MM.1S (cell line): ENCODE measurements at regions not wholly inside any gene's neighbourhood (a gene's known extent, or its start where the extent isn't known, plus 50 kb on each side); places are given as distances from the start of the nearest gene placed in this dataset.

ENCODE experiments used
- DNase-seq: peaks from one replicate; pipeline ENCODE4 v3.0.0-alpha.2; 2015
- H2AFZ ChIP-seq: fragments of 300-600 bp; sonication (generic); 2 replicates; pipeline ENCODE4 v1.6.0; 2016; ENCODE audit warnings: antibody characterized with exemption, low read length
- H3F3A ChIP-seq: fragments of 300-600 bp; sonication (generic); 2 replicates; pipeline ENCODE4 v1.6.1; 2016; ENCODE audit warnings: mild to moderate bottlenecking, antibody characterized with exemption, low read length, moderate library complexity, mixed read lengths; ENCODE audit not compliant: insufficient read depth
- H3K27ac ChIP-seq: fragments of 300-600 bp; sonication (generic); 2 replicates; pipeline ENCODE4 v1.5.1; 2016; ENCODE audit warnings: mild to moderate bottlenecking, low read length
- H3K27me3 ChIP-seq: fragments of 300-600 bp; sonication (generic); replicated peaks from 2 replicates; pipeline ENCODE4 v1.6.0; 2016; ENCODE audit warnings: low read length; ENCODE audit not compliant: insufficient read depth
- H3K36me3 ChIP-seq: fragments of 300-600 bp; sonication (generic); replicated peaks from 2 replicates; pipeline ENCODE4 v1.6.1; 2016; ENCODE audit warnings: mild to moderate bottlenecking, low read length, mixed read lengths; ENCODE audit not compliant: insufficient read depth
- H3K4me1 ChIP-seq: fragments of 300-600 bp; sonication (generic); 2 replicates; pipeline ENCODE4 v1.6.1; 2016; ENCODE audit warnings: low read length, mixed read lengths
- H3K4me2 ChIP-seq: fragments of 300-600 bp; sonication (generic); 2 replicates; pipeline ENCODE4 v1.6.0; 2016; ENCODE audit warnings: low read depth, low read length
- H3K4me3 ChIP-seq: fragments of 300-600 bp; sonication (generic); 2 replicates; pipeline ENCODE4 v1.5.1; 2016; ENCODE audit warnings: low read length, mixed read lengths
- H3K79me2 ChIP-seq: fragments of 300-600 bp; sonication (generic); 2 replicates; pipeline ENCODE4 v1.6.1; 2016; ENCODE audit warnings: mixed run types, low read length, mixed read lengths
- H3K9ac ChIP-seq: fragments of 300-600 bp; sonication (generic); 2 replicates; pipeline ENCODE4 v1.6.1; 2016; ENCODE audit warnings: low read length, mixed read lengths
- H3K9me2 ChIP-seq: fragments of 300-600 bp; sonication (generic); replicated peaks from 2 replicates; pipeline ENCODE4 v1.6.1; 2016; ENCODE audit warnings: mild to moderate bottlenecking, low read length, mixed read lengths; ENCODE audit not compliant: insufficient read depth
- H3K9me3 ChIP-seq: fragments of 300-600 bp; sonication (generic); replicated peaks from 2 replicates; pipeline ENCODE4 v1.6.1; 2016; ENCODE audit warnings: mild to moderate bottlenecking, low read length, mixed read lengths; ENCODE audit not compliant: insufficient read depth
- H4K20me1 ChIP-seq: fragments of 300-600 bp; sonication (generic); 2 replicates; pipeline ENCODE4 v1.6.1; 2016; ENCODE audit warnings: mild to moderate bottlenecking, low read length, moderate library complexity, mixed read lengths; ENCODE audit not compliant: insufficient read depth
- EZH2 ChIP-seq: fragments of 300-600 bp; sonication (generic); optimal IDR thresholded peaks from 2 replicates; pipeline ENCODE3; 2017; ENCODE audit warnings: low read depth, mild to moderate bottlenecking, antibody characterized with exemption, low read length, mixed read lengths
- EZH2phosphoT487 ChIP-seq: fragments of 300-600 bp; sonication (generic); IDR thresholded peaks from 2 replicates; pipeline ENCODE4 v1.6.1; 2018; ENCODE audit warnings: antibody characterized with exemption, low read length
- TF ChIP-seq, protein P1 (sequence below): fragments of 300-600 bp; sonication (generic); IDR thresholded peaks from 2 replicates; pipeline ENCODE4 v1.5.1; 2016; ENCODE audit warnings: antibody characterized with exemption, low read length, mixed read lengths

DNA sequence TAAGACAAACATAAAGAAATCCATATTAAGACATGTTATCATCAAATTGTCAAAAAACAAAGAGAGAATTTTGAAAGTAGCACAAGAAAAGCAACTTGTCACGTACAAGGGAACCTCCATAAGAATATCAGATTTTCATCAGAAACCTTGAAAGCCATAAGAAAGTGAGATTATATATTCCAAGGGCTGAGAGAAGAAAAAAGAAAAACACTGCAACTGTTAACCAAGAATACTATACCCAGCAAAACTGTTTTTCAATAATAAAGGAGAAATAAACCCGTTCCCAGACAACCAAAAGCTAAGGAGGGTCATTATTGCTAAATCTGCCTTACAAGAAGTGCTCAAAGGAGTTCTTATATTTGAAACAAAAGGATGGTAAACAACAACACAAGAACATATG, 94.7 kb upstream of the TSPAN8 start:
- no peak overlapping the region for H3K4me3 ChIP-seq
- no peaks in the 10 kb centered on the region for H3K27me3 ChIP-seq
- TF ChIP-seq EZH2 (no peak), EZH2phosphoT487 (no peak)
- TF ChIP-seq, protein P1, sequence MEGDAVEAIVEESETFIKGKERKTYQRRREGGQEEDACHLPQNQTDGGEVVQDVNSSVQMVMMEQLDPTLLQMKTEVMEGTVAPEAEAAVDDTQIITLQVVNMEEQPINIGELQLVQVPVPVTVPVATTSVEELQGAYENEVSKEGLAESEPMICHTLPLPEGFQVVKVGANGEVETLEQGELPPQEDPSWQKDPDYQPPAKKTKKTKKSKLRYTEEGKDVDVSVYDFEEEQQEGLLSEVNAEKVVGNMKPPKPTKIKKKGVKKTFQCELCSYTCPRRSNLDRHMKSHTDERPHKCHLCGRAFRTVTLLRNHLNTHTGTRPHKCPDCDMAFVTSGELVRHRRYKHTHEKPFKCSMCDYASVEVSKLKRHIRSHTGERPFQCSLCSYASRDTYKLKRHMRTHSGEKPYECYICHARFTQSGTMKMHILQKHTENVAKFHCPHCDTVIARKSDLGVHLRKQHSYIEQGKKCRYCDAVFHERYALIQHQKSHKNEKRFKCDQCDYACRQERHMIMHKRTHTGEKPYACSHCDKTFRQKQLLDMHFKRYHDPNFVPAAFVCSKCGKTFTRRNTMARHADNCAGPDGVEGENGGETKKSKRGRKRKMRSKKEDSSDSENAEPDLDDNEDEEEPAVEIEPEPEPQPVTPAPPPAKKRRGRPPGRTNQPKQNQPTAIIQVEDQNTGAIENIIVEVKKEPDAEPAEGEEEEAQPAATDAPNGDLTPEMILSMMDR, result no peak
- H3K27ac ChIP-seq, result no peak overlapping the region
- no peak overlapping the region for H2AFZ ChIP-seq
- H3K9me3 ChIP-seq, result no peaks in the 10 kb centered on the region
- no peaks in the 10 kb centered on the region for H3K36me3 ChIP-seq
- no peaks in the 10 kb centered on the region for H3F3A ChIP-seq
- H3K4me2 ChIP-seq, result no peak overlapping the region
- H3K4me1 ChIP-seq, result no peaks in the 10 kb centered on the region
- H3K9me2 ChIP-seq, result no peaks in the 10 kb centered on the region
- H3K9ac ChIP-seq, result no peak overlapping the region
- no peak for DNase-seq
- no peaks in the 10 kb centered on the region for H4K20me1 ChIP-seq
- H3K79me2 ChIP-seq, result no peaks in the 10 kb centered on the region

DNA sequence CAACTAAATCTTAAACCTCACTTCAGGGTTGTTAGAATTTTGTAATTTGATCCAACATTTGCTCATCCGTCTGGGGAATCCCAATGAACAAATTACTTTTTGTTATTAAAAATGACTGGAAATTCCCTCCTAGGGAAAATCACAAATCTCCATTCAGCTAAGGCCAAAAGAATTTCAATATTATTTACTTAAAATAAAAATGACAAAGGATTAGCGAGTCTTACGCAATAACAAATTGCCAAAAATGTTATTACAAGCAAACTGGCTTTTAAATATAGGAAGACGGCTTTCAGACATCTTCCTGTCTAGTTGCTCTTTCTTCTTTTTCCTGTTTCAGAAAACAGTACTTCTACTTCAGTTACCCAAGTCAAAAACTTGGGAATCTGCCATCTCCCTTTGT, 92.4 kb upstream of the TSPAN8 start:
- no peaks in the 10 kb centered on the region for H3K9me3 ChIP-seq
- no peak for DNase-seq
- no peaks in the 10 kb centered on the region for H3K9me2 ChIP-seq
- H3K79me2 ChIP-seq, result no peaks in the 10 kb centered on the region
- H3F3A ChIP-seq, result no peaks in the 10 kb centered on the region
- H3K4me3 ChIP-seq, result no peak overlapping the region
- no peak for TF ChIP-seq EZH2
- no peak overlapping the region for H2AFZ ChIP-seq
- no peak overlapping the region for H3K27ac ChIP-seq
- H3K36me3 ChIP-seq, result no peaks in the 10 kb centered on the region
- H3K4me1 ChIP-seq, result no peaks in the 10 kb centered on the region
- H3K4me2 ChIP-seq, result no peak overlapping the region
- no peaks in the 10 kb centered on the region for H3K27me3 ChIP-seq
- H4K20me1 ChIP-seq, result no peaks in the 10 kb centered on the region
- no peak overlapping the region for H3K9ac ChIP-seq

DNA sequence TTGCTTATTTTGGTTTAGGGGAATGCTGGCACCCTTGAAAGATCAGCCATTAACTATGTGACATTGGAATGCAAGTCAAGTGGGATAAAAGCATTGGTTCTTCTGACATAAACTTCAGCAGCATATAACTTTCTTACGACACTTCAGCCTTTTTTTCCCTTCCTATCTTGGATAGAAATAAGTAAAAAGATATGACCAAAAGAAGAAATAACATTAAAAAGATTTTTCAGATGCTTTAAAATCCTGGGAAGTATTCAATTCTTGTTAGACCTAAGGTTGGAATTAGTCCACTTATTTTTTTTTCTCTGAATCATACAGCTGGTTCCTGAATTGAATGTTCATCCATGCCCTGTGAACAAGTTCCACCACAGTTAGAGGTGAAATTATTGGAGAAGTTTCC, 85.6 kb upstream of the TSPAN8 start:
- Histone ChIP-seq H3K27me3 (no peaks in the 10 kb centered on the region), H3K79me2 (no peaks in the 10 kb centered on the region), H2AFZ (no peak overlapping the region), H3K4me3 (no peak overlapping the region), H3F3A (no peaks in the 10 kb centered on the region), H3K4me2 (no peak overlapping the region), H3K9ac (no peak overlapping the region), H3K4me1 (no peaks in the 10 kb centered on the region), H4K20me1 (no peaks in the 10 kb centered on the region), H3K36me3 (no peaks in the 10 kb centered on the region), H3K9me3 (no peaks in the 10 kb centered on the region), H3K27ac (no peak overlapping the region), H3K9me2 (no peaks in the 10 kb centered on the region)
- no peak for DNase-seq
- TF ChIP-seq, protein P1, result no peak
- TF ChIP-seq EZH2phosphoT487, result no peak
- TF ChIP-seq EZH2, result no peak

DNA sequence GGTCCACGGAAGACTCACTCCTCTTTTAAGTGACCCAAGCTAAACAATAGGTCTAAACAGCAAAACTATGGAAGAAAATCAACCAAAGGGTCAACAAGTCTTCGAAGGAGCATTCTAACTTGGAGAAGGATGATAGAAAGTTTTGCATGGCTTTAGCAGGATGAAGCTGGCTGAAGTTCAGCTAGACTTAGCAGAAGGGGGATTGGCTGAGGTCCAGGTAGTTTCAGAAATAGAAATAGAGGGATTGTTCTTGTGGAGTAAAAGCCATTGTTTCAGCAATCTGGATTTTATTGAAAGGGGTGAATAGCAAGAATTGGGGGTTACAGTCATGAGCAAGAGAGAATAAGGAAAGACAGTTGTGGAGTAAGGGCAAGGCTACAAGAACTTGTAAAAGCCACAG, 84.7 kb upstream of the TSPAN8 start:
- Histone ChIP-seq H3K4me1 (no peaks in the 10 kb centered on the region), H3K36me3 (no peaks in the 10 kb centered on the region)

More for the DNA sequence above, 84.7 kb upstream of the TSPAN8 start:
- no peak overlapping the region for H3K4me3 ChIP-seq
- no peaks in the 10 kb centered on the region for H3K79me2 ChIP-seq
- no peak for DNase-seq
- no peaks in the 10 kb centered on the region for H3K27me3 ChIP-seq
- H3K9me2 ChIP-seq, result no peaks in the 10 kb centered on the region
- H4K20me1 ChIP-seq, result no peaks in the 10 kb centered on the region
- H3K9me3 ChIP-seq, result no peaks in the 10 kb centered on the region
- H3K9ac ChIP-seq, result no peak overlapping the region
- no peaks in the 10 kb centered on the region for H3F3A ChIP-seq
- no peak overlapping the region for H3K27ac ChIP-seq
- no peak overlapping the region for H3K4me2 ChIP-seq
- H2AFZ ChIP-seq, result no peak overlapping the region
- TF ChIP-seq EZH2phosphoT487, result no peak
- TF ChIP-seq, protein P1, result no peak
- no peak for TF ChIP-seq EZH2
